ENCODE measurements at regions not wholly inside any gene's neighbourhood (a gene's known extent, or its start where the extent isn't known, plus 50 kb on each side); places are given as distances from the start of the nearest gene placed in this dataset.

DNA sequence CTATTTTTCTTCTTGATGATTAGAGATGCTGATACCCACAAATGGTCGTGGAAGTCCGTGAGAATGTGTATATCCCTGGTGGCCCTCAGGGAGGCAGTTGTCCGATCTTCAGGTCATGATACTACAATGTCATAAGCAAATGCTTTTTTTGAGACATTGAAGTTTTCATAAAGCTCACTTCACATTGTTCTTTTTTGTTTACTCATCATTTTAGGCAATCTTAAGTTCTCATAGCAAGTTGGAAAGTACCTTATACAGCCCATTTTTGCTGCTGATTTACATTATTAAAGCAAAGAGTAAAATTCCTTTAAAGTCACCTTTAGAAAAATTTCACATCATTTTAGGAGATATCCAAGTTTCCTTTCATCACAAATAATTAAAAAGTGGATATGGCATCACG lies 90.0 kb upstream of the CCDC196 start:
- no peaks in the 10 kb centered on the region for H3K79me2 ChIP-seq (ENCODE audit: control insufficient read depth, insufficient read depth, low read length)
- RAD21 ChIA-PET (ENCODE audit: unreplicated experiment), result interaction anchor here (2.1 kb wide), 1 partner anchor 37 kb away, joined by 14 read pairs; no protein-coding TSS in a partner anchor
- H4K20me1 ChIP-seq (ENCODE audit: control insufficient read depth, insufficient read depth), result no peaks in the 10 kb centered on the region
- no peak overlapping the region for H3K9ac ChIP-seq (ENCODE audit: control insufficient read depth, insufficient read depth, low read length)
- in situ Hi-C loops (cut with MboI) (no loop called here), intact Hi-C loops (cut with micrococcal nuclease; ENCODE audit: unreplicated experiment) (no loop called here)
- no peaks in the 10 kb centered on the region for H3K9me3 ChIP-seq (replicated peaks; ENCODE audit: control insufficient read depth, insufficient read depth, low read length)
- 85% methylated on average over 4 of the region's 4 CpGs for WGBS (ENCODE audit: insufficient coverage, insufficient replicate concordance, low lambda C conversion rate, missing lambda C conversion rate)
- CTCF ChIA-PET, result interaction anchor here (0.9 to 2.7 kb wide), 3 partner anchors 11 to 890 kb away, joined by 3 to 47 read pairs (median 8); no protein-coding TSS in a partner anchor
- H3K27ac ChIP-seq (ENCODE audit: control insufficient read depth, insufficient read depth), result no peak overlapping the region
- POLR2A ChIA-PET, result no interaction called here
- H3K36me3 ChIP-seq (ENCODE audit: control insufficient read depth in 2 of 2, insufficient read depth in 2 of 2, low read length in 1 of 2), result no peaks in the 10 kb centered on the region
- H3K4me1 ChIP-seq (ENCODE audit: control insufficient read depth, insufficient read depth, low read length), result 0 out of 2 replicates have a peak, but pooled peaks cover 5% of the 10 kb centered on the region
- SMC1A ChIA-PET (ENCODE audit: uncharacterized antibody, unreplicated experiment), result interaction anchor here (1.2 to 2.7 kb wide), 3 partner anchors 9 to 437 kb away, joined by 3 to 36 read pairs (median 5); no protein-coding TSS in a partner anchor
- TF ChIP-seq ZNF217 (IDR thresholded peaks at IDR 0.05) (no peak), BMI1 (IDR thresholded peaks at IDR 0.05; ENCODE audit: borderline replicate concordance) (no peak), ZNF207 (IDR thresholded peaks at IDR 0.05; ENCODE audit: borderline replicate concordance) (no peak), IRF4 (IDR thresholded peaks at IDR 0.05; ENCODE audit: low read depth, low read length) (no peak), RELA (IDR thresholded peaks at IDR 0.05; ENCODE audit: borderline replicate concordance, partially characterized antibody) (no peak), SPI1 (IDR thresholded peaks at IDR 0.05; ENCODE audit: borderline replicate concordance, insufficient read depth, low read depth, low read length) (no peak), SUZ12 (IDR thresholded peaks at IDR 0.05; ENCODE audit: unreplicated experiment) (no peak)
- TF ChIP-seq, protein P1, sequence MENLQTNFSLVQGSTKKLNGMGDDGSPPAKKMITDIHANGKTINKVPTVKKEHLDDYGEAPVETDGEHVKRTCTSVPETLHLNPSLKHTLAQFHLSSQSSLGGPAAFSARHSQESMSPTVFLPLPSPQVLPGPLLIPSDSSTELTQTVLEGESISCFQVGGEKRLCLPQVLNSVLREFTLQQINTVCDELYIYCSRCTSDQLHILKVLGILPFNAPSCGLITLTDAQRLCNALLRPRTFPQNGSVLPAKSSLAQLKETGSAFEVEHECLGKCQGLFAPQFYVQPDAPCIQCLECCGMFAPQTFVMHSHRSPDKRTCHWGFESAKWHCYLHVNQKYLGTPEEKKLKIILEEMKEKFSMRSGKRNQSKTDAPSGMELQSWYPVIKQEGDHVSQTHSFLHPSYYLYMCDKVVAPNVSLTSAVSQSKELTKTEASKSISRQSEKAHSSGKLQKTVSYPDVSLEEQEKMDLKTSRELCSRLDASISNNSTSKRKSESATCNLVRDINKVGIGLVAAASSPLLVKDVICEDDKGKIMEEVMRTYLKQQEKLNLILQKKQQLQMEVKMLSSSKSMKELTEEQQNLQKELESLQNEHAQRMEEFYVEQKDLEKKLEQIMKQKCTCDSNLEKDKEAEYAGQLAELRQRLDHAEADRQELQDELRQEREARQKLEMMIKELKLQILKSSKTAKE (IDR thresholded peaks at IDR 0.05; ENCODE audit: low read depth, poor library complexity, severe bottlenecking), result no peak
- TF ChIP-seq, protein P2, sequence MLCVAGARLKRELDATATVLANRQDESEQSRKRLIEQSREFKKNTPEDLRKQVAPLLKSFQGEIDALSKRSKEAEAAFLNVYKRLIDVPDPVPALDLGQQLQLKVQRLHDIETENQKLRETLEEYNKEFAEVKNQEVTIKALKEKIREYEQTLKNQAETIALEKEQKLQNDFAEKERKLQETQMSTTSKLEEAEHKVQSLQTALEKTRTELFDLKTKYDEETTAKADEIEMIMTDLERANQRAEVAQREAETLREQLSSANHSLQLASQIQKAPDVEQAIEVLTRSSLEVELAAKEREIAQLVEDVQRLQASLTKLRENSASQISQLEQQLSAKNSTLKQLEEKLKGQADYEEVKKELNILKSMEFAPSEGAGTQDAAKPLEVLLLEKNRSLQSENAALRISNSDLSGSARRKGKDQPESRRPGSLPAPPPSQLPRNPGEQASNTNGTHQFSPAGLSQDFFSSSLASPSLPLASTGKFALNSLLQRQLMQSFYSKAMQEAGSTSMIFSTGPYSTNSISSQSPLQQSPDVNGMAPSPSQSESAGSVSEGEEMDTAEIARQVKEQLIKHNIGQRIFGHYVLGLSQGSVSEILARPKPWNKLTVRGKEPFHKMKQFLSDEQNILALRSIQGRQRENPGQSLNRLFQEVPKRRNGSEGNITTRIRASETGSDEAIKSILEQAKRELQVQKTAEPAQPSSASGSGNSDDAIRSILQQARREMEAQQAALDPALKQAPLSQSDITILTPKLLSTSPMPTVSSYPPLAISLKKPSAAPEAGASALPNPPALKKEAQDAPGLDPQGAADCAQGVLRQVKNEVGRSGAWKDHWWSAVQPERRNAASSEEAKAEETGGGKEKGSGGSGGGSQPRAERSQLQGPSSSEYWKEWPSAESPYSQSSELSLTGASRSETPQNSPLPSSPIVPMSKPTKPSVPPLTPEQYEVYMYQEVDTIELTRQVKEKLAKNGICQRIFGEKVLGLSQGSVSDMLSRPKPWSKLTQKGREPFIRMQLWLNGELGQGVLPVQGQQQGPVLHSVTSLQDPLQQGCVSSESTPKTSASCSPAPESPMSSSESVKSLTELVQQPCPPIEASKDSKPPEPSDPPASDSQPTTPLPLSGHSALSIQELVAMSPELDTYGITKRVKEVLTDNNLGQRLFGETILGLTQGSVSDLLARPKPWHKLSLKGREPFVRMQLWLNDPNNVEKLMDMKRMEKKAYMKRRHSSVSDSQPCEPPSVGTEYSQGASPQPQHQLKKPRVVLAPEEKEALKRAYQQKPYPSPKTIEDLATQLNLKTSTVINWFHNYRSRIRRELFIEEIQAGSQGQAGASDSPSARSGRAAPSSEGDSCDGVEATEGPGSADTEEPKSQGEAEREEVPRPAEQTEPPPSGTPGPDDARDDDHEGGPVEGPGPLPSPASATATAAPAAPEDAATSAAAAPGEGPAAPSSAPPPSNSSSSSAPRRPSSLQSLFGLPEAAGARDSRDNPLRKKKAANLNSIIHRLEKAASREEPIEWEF (IDR thresholded peaks at IDR 0.05; ENCODE audit: insufficient replicate concordance, low read depth, low read length), result no peak
- TF ChIP-seq, protein P3, sequence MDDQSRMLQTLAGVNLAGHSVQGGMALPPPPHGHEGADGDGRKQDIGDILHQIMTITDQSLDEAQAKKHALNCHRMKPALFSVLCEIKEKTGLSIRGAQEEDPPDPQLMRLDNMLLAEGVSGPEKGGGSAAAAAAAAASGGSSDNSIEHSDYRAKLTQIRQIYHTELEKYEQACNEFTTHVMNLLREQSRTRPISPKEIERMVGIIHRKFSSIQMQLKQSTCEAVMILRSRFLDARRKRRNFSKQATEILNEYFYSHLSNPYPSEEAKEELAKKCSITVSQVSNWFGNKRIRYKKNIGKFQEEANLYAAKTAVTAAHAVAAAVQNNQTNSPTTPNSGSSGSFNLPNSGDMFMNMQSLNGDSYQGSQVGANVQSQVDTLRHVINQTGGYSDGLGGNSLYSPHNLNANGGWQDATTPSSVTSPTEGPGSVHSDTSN (IDR thresholded peaks at IDR 0.05; ENCODE audit: insufficient replicate concordance, low read depth, low read length), result no peak
- TF ChIP-seq, protein P4, sequence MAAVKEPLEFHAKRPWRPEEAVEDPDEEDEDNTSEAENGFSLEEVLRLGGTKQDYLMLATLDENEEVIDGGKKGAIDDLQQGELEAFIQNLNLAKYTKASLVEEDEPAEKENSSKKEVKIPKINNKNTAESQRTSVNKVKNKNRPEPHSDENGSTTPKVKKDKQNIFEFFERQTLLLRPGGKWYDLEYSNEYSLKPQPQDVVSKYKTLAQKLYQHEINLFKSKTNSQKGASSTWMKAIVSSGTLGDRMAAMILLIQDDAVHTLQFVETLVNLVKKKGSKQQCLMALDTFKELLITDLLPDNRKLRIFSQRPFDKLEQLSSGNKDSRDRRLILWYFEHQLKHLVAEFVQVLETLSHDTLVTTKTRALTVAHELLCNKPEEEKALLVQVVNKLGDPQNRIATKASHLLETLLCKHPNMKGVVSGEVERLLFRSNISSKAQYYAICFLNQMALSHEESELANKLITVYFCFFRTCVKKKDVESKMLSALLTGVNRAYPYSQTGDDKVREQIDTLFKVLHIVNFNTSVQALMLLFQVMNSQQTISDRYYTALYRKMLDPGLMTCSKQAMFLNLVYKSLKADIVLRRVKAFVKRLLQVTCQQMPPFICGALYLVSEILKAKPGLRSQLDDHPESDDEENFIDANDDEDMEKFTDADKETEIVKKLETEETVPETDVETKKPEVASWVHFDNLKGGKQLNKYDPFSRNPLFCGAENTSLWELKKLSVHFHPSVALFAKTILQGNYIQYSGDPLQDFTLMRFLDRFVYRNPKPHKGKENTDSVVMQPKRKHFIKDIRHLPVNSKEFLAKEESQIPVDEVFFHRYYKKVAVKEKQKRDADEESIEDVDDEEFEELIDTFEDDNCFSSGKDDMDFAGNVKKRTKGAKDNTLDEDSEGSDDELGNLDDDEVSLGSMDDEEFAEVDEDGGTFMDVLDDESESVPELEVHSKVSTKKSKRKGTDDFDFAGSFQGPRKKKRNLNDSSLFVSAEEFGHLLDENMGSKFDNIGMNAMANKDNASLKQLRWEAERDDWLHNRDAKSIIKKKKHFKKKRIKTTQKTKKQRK (IDR thresholded peaks at IDR 0.05; ENCODE audit: low read depth, low read length), result no peak
- no TSS peak for BruUV-seq (replicated peaks)
- no peak for ATAC-seq
- no peak overlapping the region for H3K4me2 ChIP-seq (ENCODE audit: control insufficient read depth, insufficient read depth)
- H2AFZ ChIP-seq (ENCODE audit: control insufficient read depth, low read depth, low read length), result no peak overlapping the region
- FAIRE-seq, result no peak
- no peak overlapping the region for H3K4me3 ChIP-seq
- no peaks in the 10 kb centered on the region for H3K27me3 ChIP-seq (replicated peaks in 1 of 2; ENCODE audit: control insufficient read depth in 2 of 2, insufficient read depth in 2 of 2, low read length in 1 of 2)
- DNase-seq (ENCODE audit: low read depth, low spot score), result no peak

Data from GM12878 (cell line).